GM18505 (cell line): ENCODE measurements at regions not wholly inside any gene's neighbourhood (a gene's known extent, or its start where the extent isn't known, plus 50 kb on each side); places are given as distances from the start of the nearest gene placed in this dataset.

ENCODE experiments used
- ATAC-seq: cut with Tn5 transposase; IDR thresholded peaks from one replicate; pipeline ENCODE4 v1.9.1; 2021; ENCODE audit not compliant: unreplicated experiment
- POLR2A ChIP-seq: IDR thresholded peaks from 4 replicates; pipeline ENCODE4 v1.6.1; 2011; ENCODE audit warnings: borderline replicate concordance; ENCODE audit not compliant: insufficient read depth, insufficient read length; ENCODE audit errors: extremely low read depth

DNA sequence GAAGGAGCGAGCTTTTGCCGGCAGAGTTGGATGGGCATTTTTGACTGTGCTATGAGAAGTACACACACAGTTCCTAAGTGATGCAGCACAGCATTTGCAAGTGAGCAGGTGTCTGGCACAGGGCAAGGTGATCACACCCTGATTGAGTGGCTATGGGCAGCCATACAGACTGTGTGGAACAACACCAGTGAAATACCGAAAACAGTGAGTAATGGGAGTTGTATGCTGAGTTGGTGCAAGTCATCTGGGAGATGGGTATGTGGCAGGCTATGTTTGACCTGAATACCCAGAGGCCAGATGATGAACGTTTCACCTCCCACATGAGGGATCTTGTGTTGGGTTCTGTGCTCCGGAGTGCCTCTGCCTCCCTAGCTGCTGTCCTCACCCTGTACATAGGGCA, 53.5 kb upstream of the TIPARP start:
- ATAC-seq: no peak
- TF ChIP-seq POLR2A: no peak

- TF ChIP-seq POLR2A: no peak
- peak; percentile 50 for ATAC-seq
Measured at GRCh38 chr3:156620260-156620659, 54.1 kb upstream of the TIPARP start.

- ATAC-seq: no peak
- TF ChIP-seq POLR2A: no peak
Measured at GRCh38 chr3:156619376-156619775, 55.0 kb upstream of the TIPARP start.

DNA sequence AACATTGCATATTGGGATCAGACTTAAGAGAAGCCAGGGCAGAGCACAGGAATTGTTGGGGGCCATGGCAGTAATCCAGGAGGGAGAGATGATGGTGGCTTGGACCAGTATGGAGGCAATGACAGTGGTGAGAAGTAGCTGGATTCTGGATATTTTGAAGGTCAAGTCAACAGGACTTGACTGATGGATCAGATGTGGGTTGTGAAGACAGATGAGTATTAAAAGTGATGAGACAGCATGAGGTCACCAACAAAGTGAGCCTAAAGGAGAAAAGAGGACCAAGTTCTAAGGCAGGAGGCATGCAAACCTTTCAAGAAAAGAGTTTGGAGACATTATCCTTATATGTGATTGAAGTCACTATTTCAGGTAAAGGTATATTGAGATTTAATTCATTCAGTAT, 56.6 kb upstream of the TIPARP start:
- no peak for ATAC-seq

GRCh38 chr3:156617145-156617544, 57.2 kb upstream of the TIPARP start:
- no peak for TF ChIP-seq POLR2A
- ATAC-seq: no peak

More for the DNA sequence above, 56.6 kb upstream of the TIPARP start:
- TF ChIP-seq POLR2A: no peak

DNA sequence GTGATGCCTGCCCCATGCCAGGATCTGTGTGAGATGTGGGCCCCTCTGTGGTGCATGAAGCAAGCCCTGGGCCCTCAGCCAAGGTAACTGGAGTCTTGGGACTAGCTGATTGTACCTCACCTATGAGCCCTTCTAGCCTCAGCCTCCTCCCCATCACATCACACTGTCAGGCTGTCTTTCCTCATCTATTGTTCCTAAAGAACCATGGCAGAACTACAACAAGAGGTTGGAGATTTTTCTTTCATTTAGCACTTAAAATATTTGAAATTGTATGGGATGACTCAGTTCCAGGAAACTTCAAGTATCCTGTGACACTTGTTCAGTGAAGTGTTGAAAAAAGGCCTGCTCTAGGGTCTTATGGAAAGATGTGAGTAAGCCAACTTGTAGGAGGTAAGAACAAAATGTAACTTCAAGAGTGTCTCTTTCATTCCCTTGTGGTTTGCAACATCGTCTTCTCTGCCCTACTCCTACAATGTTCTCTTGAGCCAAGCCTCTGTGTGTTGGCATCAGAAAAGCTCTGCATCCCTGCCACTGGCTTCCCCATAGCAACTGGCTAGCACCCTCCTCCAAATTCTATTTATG, 58.7 kb upstream of the TIPARP start:
- no peak for ATAC-seq
- no peak for TF ChIP-seq POLR2A

- no peak for ATAC-seq
- no peak for TF ChIP-seq POLR2A
Measured at GRCh38 chr3:156614642-156615511, 59.5 kb upstream of the TIPARP start.

DNA sequence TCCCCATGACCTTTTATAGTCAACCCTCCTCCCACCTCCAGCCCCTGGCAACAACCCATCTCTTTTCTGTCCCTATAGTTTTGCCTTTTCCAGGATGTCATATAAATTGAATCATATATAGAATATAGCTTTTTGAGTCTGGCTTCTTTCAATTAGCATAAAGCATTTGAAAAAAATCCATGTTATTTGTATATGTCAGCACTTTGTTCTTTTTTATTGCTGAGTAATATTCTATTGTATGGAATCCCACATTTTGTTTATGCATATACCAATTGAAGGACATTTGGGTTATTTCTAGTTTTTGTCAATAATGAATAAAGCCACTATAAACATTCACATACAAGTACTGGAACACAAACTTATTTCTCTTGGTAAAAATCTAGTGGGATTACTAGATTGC, 58.0 kb upstream of the SSR3 start:
- no peak for TF ChIP-seq POLR2A
- ATAC-seq: no peak

DNA sequence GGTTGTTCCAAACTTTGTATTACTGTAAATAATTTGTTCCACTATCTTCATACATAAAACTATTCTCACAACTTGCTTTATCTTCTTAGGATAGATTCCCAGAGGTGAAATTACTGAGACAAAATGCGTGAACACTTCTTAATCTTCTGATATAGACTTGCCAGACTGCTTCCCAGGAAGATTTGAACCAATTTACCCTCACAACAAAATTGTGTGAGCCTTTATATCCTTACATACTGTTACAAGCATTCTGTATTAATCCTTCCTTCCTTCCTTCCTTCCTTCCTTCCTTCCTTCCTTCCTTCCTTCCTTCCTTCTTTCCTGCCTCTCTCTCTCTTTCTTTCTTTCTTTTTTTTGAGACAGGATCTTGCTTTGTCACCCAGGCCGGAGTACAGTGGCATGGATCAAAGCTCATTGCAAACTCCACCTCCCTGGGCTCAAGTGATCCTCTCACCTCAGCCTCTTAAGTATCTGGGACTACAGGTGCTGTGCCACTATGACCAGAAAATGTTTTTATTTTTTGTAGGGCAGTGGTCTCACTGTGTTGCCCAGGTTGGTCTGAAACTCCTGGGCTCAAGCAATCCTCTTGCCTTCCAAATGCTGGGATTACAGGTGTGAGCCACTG, 57.1 kb upstream of the SSR3 start:
- ATAC-seq: no peak
- no peak for TF ChIP-seq POLR2A

GRCh38 chr3:156610154-156610553, 55.2 kb upstream of the SSR3 start:
- TF ChIP-seq POLR2A: no peak
- no peak for ATAC-seq

DNA sequence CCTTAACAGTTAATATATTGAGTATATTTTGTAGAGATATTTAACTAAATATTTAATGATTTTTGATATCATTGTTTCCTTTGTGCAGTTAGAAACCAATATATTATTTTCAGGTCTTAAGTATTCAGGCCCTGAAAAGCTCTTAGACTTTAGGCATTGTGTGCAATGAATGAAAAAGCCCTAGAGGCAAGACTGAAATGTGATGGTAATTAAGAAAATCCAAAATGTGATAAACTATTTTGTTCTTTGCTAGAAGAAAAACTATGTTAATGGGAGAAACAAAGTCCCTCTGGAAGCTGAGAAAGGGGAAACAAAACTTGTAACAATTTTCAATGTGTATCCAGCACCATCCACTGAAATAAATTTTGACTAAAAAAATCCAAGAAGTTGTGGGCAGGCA, 54.6 kb upstream of the SSR3 start:
- no peak for TF ChIP-seq POLR2A
- no peak for ATAC-seq

- no peak for TF ChIP-seq POLR2A
- no peak for ATAC-seq
Measured at GRCh38 chr3:156608601-156609514, 53.9 kb upstream of the SSR3 start.

DNA sequence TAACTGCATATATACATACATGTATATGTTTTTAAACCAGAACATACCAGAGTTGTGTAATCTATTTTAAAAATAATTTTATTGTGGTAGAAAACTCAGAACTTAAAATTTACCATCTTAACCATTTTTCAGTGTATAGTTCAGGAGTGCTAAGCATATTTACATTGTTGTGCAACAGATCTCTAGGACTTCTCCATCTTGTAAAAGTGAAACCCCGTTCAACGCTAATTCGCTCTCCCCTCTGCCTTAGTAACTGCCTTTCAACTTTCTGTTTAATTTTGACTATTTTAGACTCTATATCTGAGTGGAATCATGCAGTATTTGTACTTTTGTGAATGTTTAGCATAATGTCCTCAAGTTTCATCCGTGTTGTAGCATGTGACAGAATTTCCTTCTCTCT, 51.8 kb upstream of the SSR3 start:
- no peak for TF ChIP-seq POLR2A
- no peak for ATAC-seq
